ENCODE measurements at regions not wholly inside any gene's neighbourhood (a gene's known extent, or its start where the extent isn't known, plus 50 kb on each side); places are given as distances from the start of the nearest gene placed in this dataset.
"Not testable (repeated sequence)": the region's sequence is repeated elsewhere in the genome, so short reads cannot be mapped to it uniquely, and the experiment has no call there.

DNA sequence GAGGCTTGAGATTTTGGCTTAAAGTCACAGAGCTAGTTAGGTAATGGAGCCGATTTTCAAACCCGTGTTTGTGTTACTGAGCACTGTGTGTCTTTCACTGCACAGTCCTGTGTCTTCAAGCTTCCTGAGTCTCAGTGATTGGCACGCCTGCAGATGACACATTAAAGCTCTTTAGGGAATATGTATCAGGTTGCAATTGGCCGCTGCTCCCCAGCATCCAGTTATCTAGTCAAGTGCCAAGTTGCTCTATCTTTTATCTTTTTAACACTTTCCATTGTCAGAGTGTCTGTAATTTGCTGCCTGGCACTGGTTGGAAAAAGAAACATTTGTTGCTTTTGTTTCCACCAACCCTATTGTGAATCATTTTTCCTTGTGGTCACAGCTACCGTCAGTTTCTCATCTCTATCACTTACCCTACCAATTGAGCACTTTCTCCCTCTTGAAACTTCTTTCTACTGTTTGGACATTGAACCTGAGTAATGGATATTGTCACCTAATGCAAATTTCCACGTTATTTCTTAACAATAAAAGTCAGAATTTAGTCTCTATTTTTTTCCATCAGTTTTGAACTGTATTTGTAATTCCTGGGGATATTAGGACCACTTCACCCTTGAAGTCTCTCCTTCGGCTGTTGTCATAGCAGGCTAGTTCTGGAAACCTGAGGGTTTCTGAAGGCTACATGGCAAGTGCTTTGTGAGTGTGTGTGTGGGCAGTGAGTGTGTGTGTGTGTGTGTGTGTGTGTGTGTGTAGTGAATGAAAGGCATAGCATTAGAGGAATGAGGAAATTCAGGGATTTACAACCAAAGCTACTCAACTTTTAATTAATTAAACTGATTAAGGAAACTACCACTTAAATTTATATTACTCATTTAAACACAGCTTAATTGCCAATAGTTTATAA, 274.3 kb downstream of the ISL1 start:
- no peak for FAIRE-seq

DNA sequence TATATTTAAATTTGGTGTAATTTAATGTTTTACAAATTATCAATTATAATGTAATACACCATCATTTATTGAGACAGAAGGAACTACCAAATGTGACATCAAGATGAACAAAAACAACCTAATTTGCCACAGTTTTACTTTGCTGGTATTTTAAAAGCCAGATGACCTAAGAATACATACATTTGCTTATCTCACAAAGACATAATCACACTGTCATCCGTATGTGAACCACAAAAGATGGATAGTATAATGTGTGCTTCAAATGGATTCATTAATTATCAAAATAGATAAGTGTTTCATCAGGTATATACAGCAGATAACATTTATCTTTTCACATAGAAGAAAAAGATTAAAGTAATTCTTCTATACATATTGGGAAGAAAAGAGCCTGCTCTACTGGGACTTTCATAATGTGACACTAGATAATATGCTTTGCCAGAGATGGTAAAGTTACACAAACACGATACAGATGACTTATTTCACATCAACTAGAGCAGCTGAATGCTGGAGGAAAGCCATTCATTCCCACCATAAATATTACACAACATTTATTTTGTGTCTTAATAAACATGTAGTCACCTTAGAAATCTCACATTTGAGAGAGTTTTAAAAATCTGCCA, 278.5 kb downstream of the ISL1 start:
- peak; percentile 33 for FAIRE-seq

DNA sequence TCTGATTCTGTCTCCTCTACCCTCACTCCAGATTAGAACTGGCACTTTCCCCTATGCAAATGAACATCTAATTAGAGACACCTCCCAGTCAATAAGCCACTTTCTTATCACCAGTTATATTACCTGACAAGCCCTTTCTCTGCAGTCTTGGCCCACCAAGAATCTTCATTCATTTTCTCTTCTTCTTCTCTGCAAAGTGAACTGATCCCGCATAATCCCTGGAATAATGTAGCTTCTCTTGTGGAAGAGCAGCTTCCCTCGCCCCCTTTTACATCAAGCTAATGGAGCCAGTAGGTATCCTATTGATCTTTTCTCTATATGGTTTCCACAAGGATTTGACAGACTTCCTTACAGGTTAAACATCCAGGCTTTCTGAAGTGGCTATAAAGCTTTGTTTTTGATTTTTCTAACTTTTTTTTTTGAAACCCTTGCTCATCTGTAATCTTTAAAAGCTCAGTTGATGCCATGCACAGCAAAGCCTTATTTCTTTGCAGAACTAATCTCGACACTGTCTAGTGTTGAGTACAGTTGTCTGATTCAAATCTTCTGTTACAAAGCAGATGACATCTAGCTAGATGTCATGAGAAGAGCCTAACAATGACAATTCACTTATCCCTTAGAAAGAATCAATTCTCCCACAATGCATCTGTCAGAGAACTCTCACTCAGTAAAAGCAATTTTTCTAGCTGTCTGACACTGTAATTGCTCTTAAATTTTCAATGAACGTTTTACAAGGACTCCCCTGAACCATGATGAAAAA, 281.4 kb downstream of the ISL1 start:
- no peak for FAIRE-seq

DNA sequence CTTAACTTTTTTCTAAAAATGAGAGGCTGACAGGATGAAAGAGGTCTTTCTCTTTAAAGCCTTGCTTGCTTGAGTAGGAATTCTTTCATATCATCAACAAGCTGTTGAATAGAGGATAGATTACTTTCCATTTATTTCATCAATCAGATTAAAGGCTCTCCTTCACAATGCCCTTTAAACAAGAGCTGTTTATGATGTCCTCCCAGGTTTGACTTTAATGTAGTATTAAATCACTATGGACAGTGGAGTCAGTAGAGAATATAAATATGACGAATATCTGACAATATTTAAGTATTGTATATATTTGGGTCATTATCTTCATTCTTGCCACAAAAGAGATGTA, 282.0 kb downstream of the ISL1 start:
- FAIRE-seq: no peak

DNA sequence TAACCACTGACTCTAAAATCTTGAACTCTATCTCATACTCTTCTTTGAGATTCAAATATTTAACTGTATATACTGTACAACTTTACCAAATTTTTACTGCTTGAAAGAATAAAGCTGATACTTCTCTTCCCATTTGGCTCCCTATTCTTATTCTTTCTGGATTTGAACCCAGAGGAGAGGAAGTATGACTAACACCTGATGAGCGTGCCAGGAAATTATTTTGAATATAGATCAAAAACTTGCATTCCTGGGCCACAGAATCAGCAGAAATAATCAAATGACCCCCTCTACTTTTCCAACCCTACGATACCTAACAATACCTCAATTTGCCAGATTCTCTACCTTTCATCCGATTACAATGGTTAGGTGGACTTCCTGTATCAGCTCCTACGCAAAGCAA, 285.8 kb downstream of the ISL1 start:
- no peak for FAIRE-seq

DNA sequence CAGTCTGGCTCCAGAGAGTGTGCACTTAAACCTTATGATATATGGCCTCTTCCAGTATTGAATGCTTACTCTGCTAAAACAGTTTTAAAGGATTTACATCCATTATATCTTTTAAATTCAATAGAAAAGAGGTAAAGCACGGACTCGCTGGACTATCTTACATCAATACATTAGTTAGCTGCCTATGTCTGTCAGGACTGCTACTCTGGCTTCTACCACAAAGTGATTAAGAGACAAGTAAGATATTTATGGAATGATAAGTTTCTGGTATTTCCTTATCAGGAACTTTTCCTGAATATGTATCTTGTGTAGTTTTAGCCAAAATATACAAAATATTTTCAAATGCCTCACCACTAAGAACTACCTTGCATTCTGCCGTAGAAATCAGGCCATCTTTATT, 295.1 kb downstream of the ISL1 start:
- FAIRE-seq: no peak

DNA sequence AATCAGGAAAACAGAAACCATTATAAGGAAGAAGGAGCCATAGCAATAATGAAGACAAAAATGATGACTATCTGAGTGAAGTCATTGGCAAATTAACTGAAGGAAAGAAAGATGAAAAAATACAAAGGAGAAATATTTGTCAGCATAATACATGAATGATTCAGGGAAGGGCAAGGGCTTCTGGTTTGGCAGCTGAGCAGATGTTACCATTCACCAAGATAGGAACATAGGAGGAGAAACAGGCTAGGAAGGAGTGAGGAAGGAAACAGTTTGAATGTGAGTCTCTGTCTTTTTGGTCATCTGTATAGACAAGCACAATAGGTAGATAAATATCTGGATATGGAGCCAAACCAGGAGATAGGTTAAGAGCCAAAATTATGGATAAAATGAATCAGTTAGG, 296.0 kb downstream of the ISL1 start:
- no peak for FAIRE-seq

DNA sequence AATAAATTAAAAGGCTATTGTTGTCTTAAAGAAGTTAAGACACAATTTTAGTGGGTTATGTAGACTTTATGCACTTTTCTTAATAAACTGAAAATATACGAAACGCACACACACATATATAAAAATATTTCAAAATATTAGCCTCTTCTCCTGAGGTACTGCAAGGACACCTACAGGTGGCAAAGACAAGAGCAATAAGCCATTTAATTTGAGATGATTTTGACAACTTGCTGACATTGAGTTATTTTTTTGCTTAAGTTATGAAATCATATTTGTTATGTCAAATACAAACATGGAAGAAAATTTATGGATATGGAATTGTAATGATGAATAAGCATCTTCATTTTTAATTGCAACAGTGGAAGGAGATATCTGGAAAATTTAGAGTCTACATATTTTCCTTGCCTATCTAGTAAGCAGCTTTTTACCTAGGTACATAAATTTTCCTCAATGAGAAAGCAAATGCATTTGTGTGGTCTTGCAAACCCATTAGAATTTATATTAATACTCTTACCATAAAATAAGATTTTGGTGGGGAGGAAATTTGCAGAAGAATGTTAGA, 301.6 kb downstream of the ISL1 start:
- FAIRE-seq: no peak

DNA sequence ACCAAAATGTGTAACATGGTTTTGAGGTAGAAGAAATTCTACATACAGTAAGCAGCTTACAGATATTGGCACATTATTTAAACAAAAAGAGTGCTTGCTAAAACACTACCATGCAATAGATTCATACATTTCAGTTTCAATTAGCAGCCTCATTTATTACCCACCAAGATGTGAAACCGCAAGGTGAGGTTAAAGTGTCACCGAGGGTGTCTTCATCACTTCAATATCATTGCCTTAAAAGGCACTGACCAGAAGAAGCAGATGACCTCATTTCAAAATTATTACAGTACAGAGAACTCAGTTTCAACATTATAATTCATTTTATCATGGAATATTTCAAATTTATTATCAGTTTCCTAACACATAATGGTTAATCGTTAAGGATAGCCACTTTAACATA, 302.2 kb downstream of the ISL1 start:
- no peak for FAIRE-seq

DNA sequence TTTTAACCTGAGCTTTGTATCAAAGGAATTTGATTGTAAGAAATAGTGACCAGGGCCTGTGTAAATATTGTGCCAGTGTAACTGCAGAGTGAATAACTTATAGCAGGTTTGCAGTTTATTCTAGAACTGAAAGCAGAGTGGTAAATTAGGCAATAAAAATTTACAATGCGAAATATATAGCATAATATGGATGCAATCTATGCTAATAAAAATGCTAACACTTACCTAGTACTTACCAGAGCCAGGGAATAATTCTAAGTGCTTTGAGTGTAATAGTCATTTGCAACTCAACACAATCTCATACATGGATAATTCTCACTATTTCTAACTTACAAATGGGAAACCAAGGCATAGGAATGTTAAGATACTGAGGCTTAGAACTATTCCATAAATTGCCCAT, 303.4 kb downstream of the ISL1 start:
- no peak for FAIRE-seq

DNA sequence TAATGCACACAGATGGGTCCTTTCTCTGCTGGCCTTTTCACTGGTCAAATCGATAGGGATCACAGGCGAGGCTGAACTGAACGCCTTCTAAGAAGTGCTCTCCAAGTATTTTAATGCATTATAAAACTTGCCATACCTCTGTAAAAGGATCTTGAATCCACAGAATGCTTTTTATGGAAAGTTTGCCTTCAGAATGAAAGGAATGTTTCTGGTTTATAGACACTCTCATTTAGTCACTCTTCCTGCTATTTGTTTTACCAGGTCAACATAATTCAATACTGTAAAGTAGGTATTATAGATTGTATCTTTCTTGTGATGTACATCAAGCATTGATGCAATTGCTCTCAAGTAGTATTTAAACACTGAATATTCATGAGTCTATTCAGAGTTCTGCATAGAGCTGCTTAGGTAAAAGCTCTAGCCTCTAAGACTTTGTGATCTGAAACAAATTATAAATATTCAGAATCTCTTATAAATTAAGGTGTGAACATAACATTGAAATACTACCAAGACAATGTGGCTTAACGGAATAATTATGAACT, 308.4 kb downstream of the ISL1 start:
- no peak for FAIRE-seq

DNA sequence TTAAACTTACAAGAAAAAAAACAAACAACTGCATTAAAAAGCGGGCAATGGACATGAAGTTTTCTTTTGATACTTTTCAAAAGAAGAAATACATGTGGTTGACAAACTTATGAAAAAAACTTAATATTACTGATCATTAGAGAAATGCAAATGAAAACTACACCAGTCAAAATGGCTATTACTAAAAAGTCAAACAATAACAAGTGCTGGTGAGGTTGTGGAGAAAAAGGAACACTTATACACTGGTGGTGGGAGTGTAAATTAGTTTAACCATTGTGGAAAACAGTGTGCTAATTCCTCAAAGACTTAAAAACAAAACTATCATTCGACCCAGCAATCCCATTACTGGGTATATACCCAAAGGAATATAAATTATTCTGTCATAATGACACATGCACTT, 311.6 kb downstream of the ISL1 start:
- no peak for FAIRE-seq

DNA sequence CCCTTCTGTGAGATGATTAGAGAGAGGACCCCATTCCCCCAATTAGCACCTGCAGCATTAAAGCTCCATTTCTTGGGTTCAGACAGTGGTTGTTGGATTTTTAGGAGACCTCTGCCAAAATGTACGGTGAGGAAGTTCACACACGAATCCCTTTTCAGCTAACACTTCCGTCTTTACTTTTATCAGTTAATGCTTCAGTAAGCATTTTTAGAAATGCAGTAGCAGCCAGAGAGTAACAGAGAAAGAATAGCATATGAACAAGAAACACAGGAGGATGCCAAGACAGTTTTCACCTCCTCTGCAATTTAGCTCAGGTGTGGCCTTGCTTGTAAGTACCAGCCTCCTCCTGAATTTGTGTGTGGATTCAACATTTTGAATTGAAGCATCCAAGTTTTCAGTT, 312.9 kb downstream of the ISL1 start:
- FAIRE-seq: no peak

DNA sequence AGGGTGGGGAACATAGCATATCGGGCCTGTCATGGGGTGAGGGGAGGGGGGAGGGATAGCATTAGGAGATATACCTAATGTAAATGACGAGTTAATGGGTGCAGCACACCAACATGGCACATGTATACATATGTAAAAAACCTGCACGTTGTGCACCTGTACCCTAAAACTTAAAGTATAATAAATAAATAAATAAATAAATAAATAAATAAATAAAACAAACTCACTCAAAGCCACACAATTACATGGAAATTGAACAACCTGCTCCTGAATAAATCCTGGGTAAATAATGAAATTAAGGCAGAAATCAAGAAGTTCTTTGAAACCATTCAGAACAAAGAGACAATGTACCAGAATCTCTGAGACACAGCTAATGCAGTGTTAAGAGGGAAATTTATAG, 318.8 kb downstream of the ISL1 start:
- FAIRE-seq: not testable (repeated sequence)

DNA sequence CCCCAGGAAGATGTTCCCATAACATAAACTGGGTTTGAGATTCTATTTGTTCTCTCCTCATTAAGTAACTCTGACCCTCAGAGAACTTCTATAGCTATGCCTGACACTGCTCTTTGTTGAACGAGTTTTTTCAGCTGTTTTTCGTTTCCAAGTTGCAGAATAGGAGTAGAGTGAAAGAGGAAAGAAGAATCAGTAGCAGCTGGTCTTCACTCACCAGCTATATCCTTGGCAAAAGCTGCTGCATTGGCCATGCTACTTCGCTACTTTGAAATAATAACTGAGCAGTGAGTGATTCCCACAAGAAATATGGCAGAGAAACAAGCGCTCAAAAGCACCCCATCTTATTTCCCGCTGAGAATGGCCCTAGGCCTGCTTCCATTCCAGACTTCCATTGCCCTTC, 329.0 kb downstream of the ISL1 start:
- no peak for FAIRE-seq

DNA sequence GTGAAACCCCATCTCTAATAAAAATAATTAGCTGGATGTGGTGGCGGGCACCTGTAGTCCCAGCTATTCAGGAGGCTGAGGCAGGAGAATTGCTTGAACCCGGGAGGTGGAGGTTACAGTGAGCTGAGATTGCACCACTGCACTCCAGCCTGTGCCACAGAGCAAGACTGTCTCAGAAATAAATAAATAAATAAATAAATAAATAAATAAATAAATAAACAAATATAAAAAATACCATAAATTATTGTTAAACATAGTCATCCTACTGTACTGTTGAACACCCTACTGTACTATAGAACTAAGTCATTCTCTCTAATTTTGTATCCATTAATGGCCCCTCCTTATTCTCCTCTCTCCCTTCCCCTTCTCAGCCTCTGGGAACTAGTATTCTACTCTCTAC, 332.2 kb downstream of the ISL1 start:
- not testable (repeated sequence) for FAIRE-seq

DNA sequence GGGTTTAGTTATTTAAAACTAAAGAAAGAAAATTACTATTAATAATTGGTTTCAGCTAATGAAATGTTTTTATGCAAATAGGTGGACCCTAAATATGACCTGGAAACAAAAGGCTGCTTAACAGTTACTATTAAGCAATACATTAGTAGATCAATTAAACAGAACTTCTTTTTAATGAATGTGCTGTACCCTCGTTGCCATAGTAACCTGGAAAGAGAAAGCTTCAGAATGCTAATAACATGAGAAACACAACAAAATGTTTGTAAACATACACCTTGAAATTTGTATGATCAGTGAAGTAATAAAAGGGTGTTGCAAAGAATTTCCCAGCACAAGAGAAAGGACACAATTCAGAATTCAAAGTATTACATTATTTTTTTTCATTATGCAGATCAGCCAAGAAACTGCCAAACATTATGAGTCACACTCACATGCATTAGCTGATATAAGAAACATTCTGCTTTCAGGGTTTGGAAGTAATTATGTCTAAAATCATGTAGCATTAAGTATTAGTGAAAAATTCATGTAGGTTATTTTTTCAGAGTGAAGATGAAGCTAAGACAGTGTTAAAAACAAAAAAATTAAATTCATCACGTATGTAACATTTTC, 348.3 kb downstream of the ISL1 start:
- no peak for FAIRE-seq

DNA sequence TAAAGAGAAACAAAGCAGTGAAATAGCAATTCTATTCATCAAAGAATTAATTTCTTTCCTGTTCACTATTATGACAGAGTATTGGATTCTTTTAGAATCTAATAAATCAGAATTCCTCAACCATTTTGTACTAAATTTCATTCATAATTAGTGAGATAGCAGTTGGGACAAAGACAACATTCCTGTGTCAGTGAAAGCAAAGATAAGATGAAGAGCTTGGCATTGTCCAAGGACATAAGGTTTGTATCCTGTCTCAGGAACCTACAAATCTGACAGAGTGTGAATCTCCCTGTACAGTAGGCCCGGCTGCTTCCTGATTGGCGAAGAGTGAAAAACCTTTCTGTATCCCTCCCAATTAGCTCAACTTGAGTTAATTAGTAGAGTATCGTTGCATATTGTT, 349.1 kb downstream of the ISL1 start:
- FAIRE-seq: no peak

DNA sequence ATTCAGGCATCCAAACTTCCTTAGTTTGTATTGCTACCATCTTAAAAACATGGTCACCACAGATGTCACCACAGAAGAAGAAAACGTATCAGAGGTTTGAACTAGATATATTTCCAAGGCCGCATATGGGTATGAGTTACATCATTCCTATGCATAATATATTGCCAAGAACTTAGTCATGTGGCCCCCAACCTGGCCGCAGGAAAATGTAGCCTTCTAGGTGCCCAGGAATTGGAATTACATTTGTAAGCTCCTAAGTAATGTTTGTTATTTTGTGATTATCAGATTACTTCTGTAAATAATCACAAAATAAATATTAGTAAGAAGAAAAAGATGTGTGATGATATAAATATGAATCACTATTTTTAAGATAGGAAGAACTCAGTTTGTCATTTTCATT, 351.4 kb downstream of the ISL1 start:
- FAIRE-seq: no peak

DNA sequence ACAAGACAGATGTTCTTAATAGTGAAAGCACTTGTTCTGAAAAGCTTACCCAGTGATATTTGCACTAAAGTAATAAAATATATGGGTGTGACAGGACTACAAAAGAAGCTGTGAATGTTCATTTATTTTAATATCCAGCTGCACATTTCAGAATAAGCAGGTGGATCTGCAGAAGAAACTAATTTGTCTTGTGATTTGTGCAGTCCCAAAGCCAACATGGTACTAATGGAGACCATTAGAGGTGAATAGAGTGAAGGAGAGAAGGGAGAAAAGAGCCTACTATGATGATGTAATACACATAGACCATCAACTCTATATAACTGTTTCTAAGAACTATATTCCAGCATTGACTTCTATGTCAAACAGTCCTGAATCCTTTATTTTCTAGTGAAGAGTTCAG, 362.8 kb downstream of the ISL1 start:
- no peak for FAIRE-seq

DNA sequence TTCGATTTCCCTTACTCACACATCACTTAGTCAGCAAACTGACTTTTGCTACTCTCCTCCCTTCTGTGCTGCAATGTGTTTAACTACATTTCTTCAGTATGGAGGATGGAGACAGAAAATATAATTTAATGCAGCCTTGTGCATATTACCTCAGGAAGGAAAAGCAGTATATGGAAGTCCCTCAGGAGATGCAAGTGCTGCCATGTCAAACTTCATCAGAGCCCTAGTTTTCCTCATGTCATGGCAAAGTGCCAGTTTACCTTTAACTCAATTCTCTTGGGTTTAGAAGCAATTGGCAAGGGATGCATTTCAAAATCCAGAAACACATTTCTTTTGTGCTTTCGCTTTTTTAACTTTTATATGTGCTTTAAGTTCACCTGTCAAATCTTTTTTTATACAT, 365.4 kb downstream of the ISL1 start:
- FAIRE-seq: no peak

Data from colon (tissue), 2 donors.